HEK293 (cell line): ENCODE measurements at regions not wholly inside any gene's neighbourhood (a gene's known extent, or its start where the extent isn't known, plus 50 kb on each side); places are given as distances from the start of the nearest gene placed in this dataset.

Experiments
- CTCF ChIA-PET: fragments of 350-600 bp; formaldehyde crosslinking; extraction: SDS; loops from one replicate; lab custom pipeline; 2021; ENCODE audit warnings: antibody characterized with exemption; lab: Yijun Ruan, JAX
- POLR2A ChIA-PET: fragments of 300-600 bp; formaldehyde crosslinking; extraction: SDS; loops from one replicate; lab custom pipeline; 2020; ENCODE audit warnings: antibody characterized with exemption, inconsistent platforms; lab: Yijun Ruan, JAX
- H3K27ac ChIP-seq: fragments of 200-500 bp; sonication (Bioruptor generic); 2 replicates; pipeline ENCODE4 v1.5.1; 2014; ENCODE audit warnings: low read depth, low read length, control low read depth, inconsistent platforms; ENCODE audit errors: extremely low read depth
- H3K36me3 ChIP-seq, 2 experiments: fragments of 200-500 bp in 1 of 2; sonication (Bioruptor generic) in 1 of 2; 1 replicate in 1 of 2; 2 replicates in 1 of 2; pipeline ENCODE4 v1.5.1; 2014 to 2017; ENCODE audit warnings: inconsistent platforms in 2 of 2, low read length in 2 of 2; ENCODE audit not compliant: control insufficient read depth in 2 of 2, insufficient read depth in 1 of 2
- H3K4me1 ChIP-seq: fragments of 200-500 bp; sonication (Bioruptor generic); 2 replicates; pipeline ENCODE4 v1.5.1; 2014; ENCODE audit warnings: mild to moderate bottlenecking, low read length, inconsistent platforms; ENCODE audit not compliant: control insufficient read depth, insufficient read depth
- H3K4me3 ChIP-seq: 2 replicates; pipeline ENCODE4 v1.5.1; 2011; ENCODE audit warnings: low read depth, mild to moderate bottlenecking, control low read depth, low read length, moderate library complexity
- H3K9me3 ChIP-seq: fragments of 200-500 bp; sonication (Bioruptor generic); 2 replicates; pipeline ENCODE4 v1.5.1; 2014; ENCODE audit warnings: low read depth, low read length, inconsistent platforms; ENCODE audit not compliant: control insufficient read depth, insufficient read depth
- GFI1B ChIP-seq: fragments of 450-650 bp; formaldehyde crosslinking; IDR thresholded peaks from 2 replicates; pipeline ENCODE4 v1.5.1; 2016; ENCODE audit warnings: missing biosample characterization, missing genetic modification characterization
- GLI2 ChIP-seq: fragments of 450-650 bp; formaldehyde crosslinking; IDR thresholded peaks from 2 replicates; pipeline ENCODE4; 2017; ENCODE audit warnings: missing biosample characterization, missing genetic modification characterization, low read depth, borderline replicate concordance
- KLF1 ChIP-seq: fragments of 450-650 bp; formaldehyde crosslinking; IDR thresholded peaks from 2 replicates; pipeline ENCODE4 v1.5.1; 2016; ENCODE audit warnings: missing biosample characterization, missing genetic modification characterization
- KLF16 ChIP-seq: fragments of 450-650 bp; formaldehyde crosslinking; IDR thresholded peaks from 2 replicates; pipeline ENCODE4 v1.5.1; 2017; ENCODE audit warnings: missing biosample characterization, missing genetic modification characterization
- REPIN1 ChIP-seq: fragments of 450-650 bp; formaldehyde crosslinking; IDR thresholded peaks from 2 replicates; pipeline ENCODE4 v1.5.1; 2017; ENCODE audit warnings: missing biosample characterization, missing genetic modification characterization, low read depth
- SCRT1 ChIP-seq: fragments of 450-650 bp; formaldehyde crosslinking; IDR thresholded peaks from 2 replicates; pipeline ENCODE4 v1.5.1; 2016; ENCODE audit warnings: missing biosample characterization, missing genetic modification characterization, borderline replicate concordance
- SCRT2 ChIP-seq: fragments of 450-650 bp; formaldehyde crosslinking; IDR thresholded peaks from 2 replicates; pipeline ENCODE4 v1.5.1; 2016; ENCODE audit warnings: missing biosample characterization, missing genetic modification characterization
- YY2 ChIP-seq: fragments of 450-650 bp; formaldehyde crosslinking; IDR thresholded peaks from 2 replicates; pipeline ENCODE4 v1.5.1; 2016; ENCODE audit warnings: missing biosample characterization, missing genetic modification characterization
- ZNF132 ChIP-seq: fragments of 450-650 bp; formaldehyde crosslinking; IDR thresholded peaks from 2 replicates; pipeline ENCODE4 v1.5.1; 2017; ENCODE audit warnings: missing biosample characterization, missing genetic modification characterization, borderline replicate concordance
- ZNF473 ChIP-seq: fragments of 450-650 bp; formaldehyde crosslinking; IDR thresholded peaks from 2 replicates; pipeline ENCODE4 v1.5.1; 2017; ENCODE audit warnings: missing biosample characterization, missing genetic modification characterization
- ZNF514 ChIP-seq: fragments of 450-650 bp; formaldehyde crosslinking; IDR thresholded peaks from 2 replicates; pipeline ENCODE4 v1.5.1; 2016; ENCODE audit warnings: missing biosample characterization, missing genetic modification characterization
- ZNF529 ChIP-seq: fragments of 450-650 bp; formaldehyde crosslinking; IDR thresholded peaks from 2 replicates; pipeline ENCODE4 v1.5.1; 2017; ENCODE audit warnings: missing genetic modification characterization, missing biosample characterization; ENCODE audit not compliant: insufficient replicate concordance
- ZNF560 ChIP-seq: fragments of 450-650 bp; formaldehyde crosslinking; IDR thresholded peaks from 2 replicates; pipeline ENCODE4 v1.5.1; 2017; ENCODE audit warnings: missing biosample characterization, missing genetic modification characterization, borderline replicate concordance
- ZNF707 ChIP-seq: fragments of 450-650 bp; formaldehyde crosslinking; IDR thresholded peaks from 2 replicates; pipeline ENCODE4 v1.5.1; 2016; ENCODE audit warnings: missing biosample characterization, missing genetic modification characterization
- ZNF747 ChIP-seq: fragments of 450-650 bp; formaldehyde crosslinking; IDR thresholded peaks from 2 replicates; pipeline ENCODE4 v1.5.1; 2016; ENCODE audit warnings: missing biosample characterization, missing genetic modification characterization
- ZNF830 ChIP-seq: fragments of 450-650 bp; IDR thresholded peaks from 2 replicates; pipeline ENCODE4 v1.5.0; 2018; ENCODE audit warnings: missing biosample characterization, missing genetic modification characterization, low read depth, mild to moderate bottlenecking, moderate library complexity
- TF ChIP-seq, protein P1 (sequence below): fragments of 450-650 bp; formaldehyde crosslinking; IDR thresholded peaks from 2 replicates; pipeline ENCODE4 v1.5.1; 2016; ENCODE audit warnings: missing biosample characterization, missing genetic modification characterization
- TF ChIP-seq, protein P2 (sequence below): fragments of 450-650 bp; IDR thresholded peaks from 2 replicates; pipeline ENCODE4 v1.5.1; 2018; ENCODE audit warnings: missing biosample characterization, mild to moderate bottlenecking, missing genetic modification characterization
- TF ChIP-seq, protein P3 (sequence below): fragments of 450-650 bp; formaldehyde crosslinking; IDR thresholded peaks from 2 replicates; pipeline ENCODE4 v1.5.1; 2016; ENCODE audit warnings: missing biosample characterization, missing genetic modification characterization
- TF ChIP-seq, protein P4 (sequence below): fragments of 450-650 bp; formaldehyde crosslinking; IDR thresholded peaks from 2 replicates; pipeline ENCODE4 v1.5.1; 2017; ENCODE audit warnings: missing biosample characterization, missing genetic modification characterization
- TF ChIP-seq, protein P5 (sequence below): fragments of 450-650 bp; formaldehyde crosslinking; IDR thresholded peaks from 2 replicates; pipeline ENCODE4 v1.5.1; 2016; ENCODE audit warnings: missing biosample characterization, missing genetic modification characterization

DNA sequence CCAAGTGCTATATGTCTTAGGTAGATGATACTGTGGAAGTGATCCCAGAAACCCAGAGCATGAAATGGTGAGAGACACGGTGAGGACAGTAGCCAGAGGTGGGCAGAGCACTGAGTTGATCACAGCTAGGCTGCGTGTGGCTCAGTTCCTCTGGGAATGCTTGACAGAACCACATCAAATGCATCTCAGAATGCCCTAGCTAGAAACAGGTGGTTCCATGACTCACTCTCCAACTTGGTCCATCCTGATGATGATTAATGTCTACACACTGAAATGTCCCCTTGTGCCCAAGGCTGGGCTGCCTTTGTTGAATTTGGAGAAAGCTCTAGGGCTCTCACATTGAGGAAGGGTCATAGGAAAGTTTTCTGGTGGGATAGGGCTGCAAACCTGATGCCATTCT lies 113.6 kb downstream of the ZNF518B start:
- H3K27ac ChIP-seq, result no peak overlapping the region
- ChIA-PET POLR2A (no interaction called here), CTCF (no interaction called here)
- TF ChIP-seq SCRT2 (tag by site-specific recombination) (peak; percentile 42; the same call in 1 of the 2 replicates), ZNF707 (no peak)
- H3K36me3 ChIP-seq, result no peaks in the 10 kb centered on the region
- H3K9me3 ChIP-seq, result no peaks in the 10 kb centered on the region
- H3K4me3 ChIP-seq, result no peak overlapping the region
- no peaks in the 10 kb centered on the region for H3K4me1 ChIP-seq

DNA sequence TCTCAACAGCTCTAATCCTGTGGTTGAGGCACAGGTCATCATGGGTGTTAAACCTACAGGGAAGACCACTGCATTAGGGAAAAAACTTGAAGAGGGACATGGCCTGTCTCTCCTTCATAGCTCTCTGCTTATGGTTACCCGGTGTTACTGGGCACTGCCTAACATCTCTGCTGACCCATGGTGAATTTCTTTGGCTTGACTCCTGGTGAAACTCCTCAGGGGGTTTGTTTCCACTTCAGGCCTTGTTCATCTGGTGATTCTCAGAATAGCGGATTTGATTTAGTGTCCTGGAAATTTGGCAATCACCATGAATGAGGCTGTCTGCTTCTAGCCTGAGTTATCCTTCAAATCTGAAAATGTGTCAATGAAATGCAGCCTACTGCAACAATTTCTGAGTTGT lies 114.4 kb downstream of the ZNF518B start:
- CTCF ChIA-PET, result no interaction called here
- no peak overlapping the region for H3K27ac ChIP-seq
- H3K4me1 ChIP-seq, result no peaks in the 10 kb centered on the region
- TF ChIP-seq KLF16 (tag by site-specific recombination) (no peak), GFI1B (no peak), ZNF529 (tag by site-specific recombination) (no peak), ZNF560 (tag by site-specific recombination) (no peak)
- TF ChIP-seq, protein P1, sequence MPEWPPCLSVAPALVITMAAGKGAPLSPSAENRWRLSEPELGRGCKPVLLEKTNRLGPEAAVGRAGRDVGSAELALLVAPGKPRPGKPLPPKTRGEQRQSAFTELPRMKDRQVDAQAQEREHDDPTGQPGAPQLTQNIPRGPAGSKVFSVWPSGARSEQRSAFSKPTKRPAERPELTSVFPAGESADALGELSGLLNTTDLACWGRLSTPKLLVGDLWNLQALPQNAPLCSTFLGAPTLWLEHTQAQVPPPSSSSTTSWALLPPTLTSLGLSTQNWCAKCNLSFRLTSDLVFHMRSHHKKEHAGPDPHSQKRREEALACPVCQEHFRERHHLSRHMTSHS (tag by site-specific recombination), result no peak
- TF ChIP-seq, protein P2, sequence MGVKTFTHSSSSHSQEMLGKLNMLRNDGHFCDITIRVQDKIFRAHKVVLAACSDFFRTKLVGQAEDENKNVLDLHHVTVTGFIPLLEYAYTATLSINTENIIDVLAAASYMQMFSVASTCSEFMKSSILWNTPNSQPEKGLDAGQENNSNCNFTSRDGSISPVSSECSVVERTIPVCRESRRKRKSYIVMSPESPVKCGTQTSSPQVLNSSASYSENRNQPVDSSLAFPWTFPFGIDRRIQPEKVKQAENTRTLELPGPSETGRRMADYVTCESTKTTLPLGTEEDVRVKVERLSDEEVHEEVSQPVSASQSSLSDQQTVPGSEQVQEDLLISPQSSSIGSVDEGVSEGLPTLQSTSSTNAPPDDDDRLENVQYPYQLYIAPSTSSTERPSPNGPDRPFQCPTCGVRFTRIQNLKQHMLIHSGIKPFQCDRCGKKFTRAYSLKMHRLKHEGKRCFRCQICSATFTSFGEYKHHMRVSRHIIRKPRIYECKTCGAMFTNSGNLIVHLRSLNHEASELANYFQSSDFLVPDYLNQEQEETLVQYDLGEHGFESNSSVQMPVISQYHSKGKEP (tag by site-specific recombination), result no peak
- TF ChIP-seq, protein P3, sequence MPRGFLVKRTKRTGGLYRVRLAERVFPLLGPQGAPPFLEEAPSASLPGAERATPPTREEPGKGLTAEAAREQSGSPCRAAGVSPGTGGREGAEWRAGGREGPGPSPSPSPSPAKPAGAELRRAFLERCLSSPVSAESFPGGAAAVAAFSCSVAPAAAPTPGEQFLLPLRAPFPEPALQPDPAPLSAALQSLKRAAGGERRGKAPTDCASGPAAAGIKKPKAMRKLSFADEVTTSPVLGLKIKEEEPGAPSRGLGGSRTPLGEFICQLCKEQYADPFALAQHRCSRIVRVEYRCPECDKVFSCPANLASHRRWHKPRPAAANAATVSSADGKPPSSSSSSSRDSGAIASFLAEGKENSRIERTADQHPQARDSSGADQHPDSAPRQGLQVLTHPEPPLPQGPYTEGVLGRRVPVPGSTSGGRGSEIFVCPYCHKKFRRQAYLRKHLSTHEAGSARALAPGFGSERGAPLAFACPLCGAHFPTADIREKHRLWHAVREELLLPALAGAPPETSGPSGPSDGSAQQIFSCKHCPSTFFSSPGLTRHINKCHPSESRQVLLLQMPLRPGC (tag by site-specific recombination), result no peak
- H3K4me3 ChIP-seq, result no peak overlapping the region
- POLR2A ChIA-PET, result no interaction called here
- no peaks in the 10 kb centered on the region for H3K36me3 ChIP-seq
- no peaks in the 10 kb centered on the region for H3K9me3 ChIP-seq

DNA sequence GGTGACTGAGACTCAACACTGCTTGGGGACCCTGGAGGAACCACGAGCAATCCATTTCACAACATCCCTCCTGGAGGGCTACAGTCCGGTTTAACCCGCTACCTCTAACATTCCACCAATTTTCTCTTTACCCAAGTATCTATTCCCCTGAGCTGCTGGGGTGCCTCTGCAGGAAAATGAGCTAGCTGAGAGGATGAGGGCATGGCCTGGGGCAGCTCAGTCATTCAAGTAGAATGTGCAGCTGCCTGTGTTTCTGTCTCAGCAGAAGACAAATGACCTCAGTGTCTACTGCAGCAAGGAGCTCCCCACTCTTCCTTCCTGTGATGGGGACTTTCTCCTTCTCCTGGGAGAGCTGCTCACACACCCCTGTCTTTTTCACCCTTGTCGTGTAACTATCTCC lies 120.8 kb downstream of the ZNF518B start:
- Histone ChIP-seq H3K36me3 (no peaks in the 10 kb centered on the region), H3K9me3 (no peaks in the 10 kb centered on the region), H3K4me3 (no peak overlapping the region), H3K27ac (no peak overlapping the region), H3K4me1 (no peaks in the 10 kb centered on the region)
- POLR2A ChIA-PET, result no interaction called here
- CTCF ChIA-PET, result no interaction called here
- no peak for TF ChIP-seq ZNF514 (tag by site-specific recombination)
- TF ChIP-seq GLI2 (tag by site-specific recombination), result no peak
- no peak for TF ChIP-seq ZNF132 (tag by site-specific recombination)
- no peak for TF ChIP-seq ZNF473 (tag by site-specific recombination)
- no peak for TF ChIP-seq ZNF830 (tag by site-specific recombination)
- no peak for TF ChIP-seq YY2 (tag by site-specific recombination)
- TF ChIP-seq, protein P4, sequence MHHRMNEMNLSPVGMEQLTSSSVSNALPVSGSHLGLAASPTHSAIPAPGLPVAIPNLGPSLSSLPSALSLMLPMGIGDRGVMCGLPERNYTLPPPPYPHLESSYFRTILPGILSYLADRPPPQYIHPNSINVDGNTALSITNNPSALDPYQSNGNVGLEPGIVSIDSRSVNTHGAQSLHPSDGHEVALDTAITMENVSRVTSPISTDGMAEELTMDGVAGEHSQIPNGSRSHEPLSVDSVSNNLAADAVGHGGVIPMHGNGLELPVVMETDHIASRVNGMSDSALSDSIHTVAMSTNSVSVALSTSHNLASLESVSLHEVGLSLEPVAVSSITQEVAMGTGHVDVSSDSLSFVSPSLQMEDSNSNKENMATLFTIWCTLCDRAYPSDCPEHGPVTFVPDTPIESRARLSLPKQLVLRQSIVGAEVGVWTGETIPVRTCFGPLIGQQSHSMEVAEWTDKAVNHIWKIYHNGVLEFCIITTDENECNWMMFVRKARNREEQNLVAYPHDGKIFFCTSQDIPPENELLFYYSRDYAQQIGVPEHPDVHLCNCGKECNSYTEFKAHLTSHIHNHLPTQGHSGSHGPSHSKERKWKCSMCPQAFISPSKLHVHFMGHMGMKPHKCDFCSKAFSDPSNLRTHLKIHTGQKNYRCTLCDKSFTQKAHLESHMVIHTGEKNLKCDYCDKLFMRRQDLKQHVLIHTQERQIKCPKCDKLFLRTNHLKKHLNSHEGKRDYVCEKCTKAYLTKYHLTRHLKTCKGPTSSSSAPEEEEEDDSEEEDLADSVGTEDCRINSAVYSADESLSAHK (tag by site-specific recombination), result no peak
- TF ChIP-seq, protein P5, sequence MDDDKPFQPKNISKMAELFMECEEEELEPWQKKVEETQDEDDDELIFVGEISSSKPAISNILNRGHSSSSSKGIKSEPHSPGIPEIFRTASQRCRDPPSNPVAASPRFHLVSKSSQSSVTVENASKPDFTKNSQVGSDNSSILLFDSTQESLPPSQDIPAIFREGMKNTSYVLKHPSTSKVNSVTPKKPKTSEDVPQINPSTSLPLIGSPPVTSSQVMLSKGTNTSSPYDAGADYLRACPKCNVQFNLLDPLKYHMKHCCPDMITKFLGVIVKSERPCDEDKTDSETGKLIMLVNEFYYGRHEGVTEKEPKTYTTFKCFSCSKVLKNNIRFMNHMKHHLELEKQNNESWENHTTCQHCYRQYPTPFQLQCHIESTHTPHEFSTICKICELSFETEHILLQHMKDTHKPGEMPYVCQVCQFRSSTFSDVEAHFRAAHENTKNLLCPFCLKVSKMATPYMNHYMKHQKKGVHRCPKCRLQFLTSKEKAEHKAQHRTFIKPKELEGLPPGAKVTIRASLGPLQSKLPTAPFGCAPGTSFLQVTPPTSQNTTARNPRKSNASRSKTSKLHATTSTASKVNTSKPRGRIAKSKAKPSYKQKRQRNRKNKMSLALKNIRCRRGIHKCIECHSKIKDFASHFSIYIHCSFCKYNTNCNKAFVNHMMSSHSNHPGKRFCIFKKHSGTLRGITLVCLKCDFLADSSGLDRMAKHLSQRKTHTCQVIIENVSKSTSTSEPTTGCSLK (tag by site-specific recombination), result no peak
- TF ChIP-seq REPIN1 (tag by site-specific recombination), result no peak
- TF ChIP-seq KLF1 (tag by site-specific recombination), result no peak
- TF ChIP-seq, protein P3 (tag by site-specific recombination), result no peak
- no peak for TF ChIP-seq ZNF747 (tag by site-specific recombination)
- no peak for TF ChIP-seq ZNF529 (tag by site-specific recombination)
- TF ChIP-seq SCRT1 (tag by site-specific recombination), result no peak
